GM21786 (cell line): ENCODE measurements at regions not wholly inside any gene's neighbourhood (a gene's known extent, or its start where the extent isn't known, plus 50 kb on each side); places are given as distances from the start of the nearest gene placed in this dataset.
A peak's percentile ranks its signal among the peaks of the same experiment; 100 is the strongest.

Experiments
- ATAC-seq: cut with Tn5 transposase; IDR thresholded peaks from one replicate; pipeline ENCODE4 v1.9.1; 2021; ENCODE audit not compliant: unreplicated experiment

GRCh38 chr10:124229989-124230634 is 136.7 kb upstream of the CHST15 start:
- ATAC-seq, result no peak

GRCh38 chr10:124229201-124229988 is 136.0 kb upstream of the CHST15 start:
- ATAC-seq, result no peak

GRCh38 chr10:124228471-124228870 is 135.1 kb upstream of the CHST15 start:
- ATAC-seq, result no peak

GRCh38 chr10:124227988-124228387 is 134.6 kb upstream of the CHST15 start:
- ATAC-seq, result no peak

GRCh38 chr10:124227055-124227975 is 133.9 kb upstream of the CHST15 start:
- no peak for ATAC-seq

- ATAC-seq, result no peak
Measured at GRCh38 chr10:124226271-124227054, 133.1 kb upstream of the CHST15 start.

- ATAC-seq, result no peak
Measured at GRCh38 chr10:124225467-124226270, 132.3 kb upstream of the CHST15 start.

- no peak for ATAC-seq
Measured at GRCh38 chr10:124225029-124225466, 131.7 kb upstream of the CHST15 start.

- ATAC-seq, result no peak
Measured at GRCh38 chr10:124224331-124225028, 131.1 kb upstream of the CHST15 start.

- ATAC-seq, result no peak
Measured at GRCh38 chr10:124223711-124224085, 130.3 kb upstream of the CHST15 start.

- ATAC-seq, result no peak
Measured at GRCh38 chr10:124222988-124223710, 129.8 kb upstream of the CHST15 start.

- peak; percentile 35 for ATAC-seq
Measured at GRCh38 chr10:124222318-124222987, 129.1 kb upstream of the CHST15 start.

- peak; percentile 54 for ATAC-seq
Measured at GRCh38 chr10:124221356-124222317, 128.2 kb upstream of the CHST15 start.

GRCh38 chr10:124220971-124221355 is 127.6 kb upstream of the CHST15 start:
- ATAC-seq, result no peak

- ATAC-seq, result no peak
Measured at GRCh38 chr10:124220547-124220946, 127.1 kb upstream of the CHST15 start.

- no peak for ATAC-seq
Measured at GRCh38 chr10:124219655-124220054, 126.3 kb upstream of the CHST15 start.

GRCh38 chr10:124219062-124219461 is 125.7 kb upstream of the CHST15 start:
- ATAC-seq, result no peak
